H1 (cell line): ENCODE measurements at regions not wholly inside any gene's neighbourhood (a gene's known extent, or its start where the extent isn't known, plus 50 kb on each side); places are given as distances from the start of the nearest gene placed in this dataset.

ENCODE experiments used
- CTCF ChIA-PET: fragments of 300-600 bp; sonication (Branson Sonifier 250); formaldehyde crosslinking; loops from one replicate; lab custom pipeline; 2021; ENCODE audit not compliant: partially characterized antibody; lab: Charles Lee
- POLR2A ChIA-PET: fragments of 300-600 bp; sonication (Branson Sonifier 250); formaldehyde crosslinking; loops from one replicate; lab custom pipeline; 2021; ENCODE audit warnings: inconsistent platforms; ENCODE audit not compliant: partially characterized antibody; lab: Charles Lee
- DNase-seq, 2 experiments: peaks; one replicate each; pipeline versions ENCODE4 v3.0.0 to v3.0.0-alpha.2; 2010 to 2022; ENCODE audit warnings: low spot score in 2 of 2, low read depth in 1 of 2, mixed read lengths in 1 of 2
- FAIRE-seq: peaks from 2 replicates; lab custom pipeline; 2011; peaks lifted over from hg19 to GRCh38; lab: Jason Lieb, UNC
- H2AFZ ChIP-seq: 2 replicates; pipeline ENCODE4 v1.8.1; 2012; ENCODE audit warnings: low read length, inconsistent platforms
- H2AK5ac ChIP-seq: 2 replicates; pipeline ENCODE4 v1.6.1; 2013; ENCODE audit warnings: low read depth, low read length
- H2BK120ac ChIP-seq: replicated peaks from 2 replicates; pipeline ENCODE3; 2013; ENCODE audit warnings: low read depth, low read length, inconsistent platforms
- H2BK12ac ChIP-seq: 2 replicates; pipeline ENCODE4 v1.6.1; 2013; ENCODE audit warnings: low read depth, low read length
- H2BK15ac ChIP-seq: 2 replicates; pipeline ENCODE4 v1.6.1; 2013; ENCODE audit warnings: low read length
- H2BK20ac ChIP-seq: 2 replicates; pipeline ENCODE4 v1.6.1; 2013; ENCODE audit warnings: low read length
- H2BK5ac ChIP-seq: 2 replicates; pipeline ENCODE4 v1.6.1; 2013; ENCODE audit warnings: low read depth, low read length
- H3K14ac ChIP-seq: 2 replicates; pipeline ENCODE4 v1.6.1; 2013; ENCODE audit warnings: inconsistent platforms; ENCODE audit not compliant: insufficient read length
- H3K18ac ChIP-seq: 2 replicates; pipeline ENCODE4 v1.6.1; 2013; ENCODE audit warnings: low read length; ENCODE audit errors: extremely low read depth
- H3K23ac ChIP-seq: 2 replicates; pipeline ENCODE4 v1.6.1; 2013; ENCODE audit warnings: inconsistent platforms; ENCODE audit not compliant: insufficient read length
- H3K23me2 ChIP-seq: 2 replicates; pipeline ENCODE4 v1.6.1; 2013; ENCODE audit warnings: low read depth, low read length
- H3K27ac ChIP-seq: 2 replicates; pipeline ENCODE4 v1.6.1; 2011; ENCODE audit warnings: low read depth, low read length, inconsistent platforms
- H3K27me3 ChIP-seq, 4 experiments: replicated peaks in 1 of 4; 1 replicate in 1 of 4; 2 replicates in 3 of 4; pipeline versions ENCODE4 v1.6.1 to v1.8.1; 2011 to 2013; ENCODE audit warnings: low read length in 3 of 4, mild to moderate bottlenecking in 3 of 4, inconsistent platforms in 2 of 4, mixed read lengths in 2 of 4, moderate library complexity in 1 of 4; ENCODE audit not compliant: control insufficient read depth in 3 of 4, insufficient read depth in 3 of 4; ENCODE audit errors: extremely low read depth in 1 of 4
- H3K36me3 ChIP-seq, 4 experiments: 2 replicates each; pipeline versions ENCODE4 v1.6.1 to v1.8.1; 2011 to 2013; ENCODE audit warnings: mild to moderate bottlenecking in 4 of 4, low read length in 3 of 4, moderate library complexity in 2 of 4, control low read depth in 1 of 4, inconsistent platforms in 1 of 4; ENCODE audit not compliant: insufficient read depth in 4 of 4, control insufficient read depth in 2 of 4
- H3K4ac ChIP-seq: replicated peaks from 2 replicates; pipeline ENCODE3; 2013; ENCODE audit warnings: low read length, low read depth, mixed read lengths, inconsistent platforms; ENCODE audit not compliant: insufficient read length
- H3K4me1 ChIP-seq, 4 experiments: replicated peaks in 1 of 4; 1 replicate in 1 of 4; 2 replicates in 3 of 4; pipeline versions ENCODE4 v1.6.1 to v1.8.1; 2011 to 2013; ENCODE audit warnings: low read length in 3 of 4, inconsistent platforms in 2 of 4, mixed read lengths in 1 of 4; ENCODE audit not compliant: insufficient read depth in 4 of 4, control insufficient read depth in 3 of 4
- H3K4me2 ChIP-seq, 2 experiments: 2 replicates each; pipeline versions ENCODE4 v1.6.1 to v1.8.1; 2011 to 2013; ENCODE audit warnings: low read depth in 2 of 2, low read length in 2 of 2, control low read depth in 1 of 2, inconsistent platforms in 1 of 2, mild to moderate bottlenecking in 1 of 2; ENCODE audit not compliant: insufficient read depth in 1 of 2
- H3K4me3 ChIP-seq, 4 experiments: fragments of 200-600, 300-600 bp in 1 of 4; sonication (generic), shearing (Covaris generic), sonication (Bioruptor Twin) in 1 of 4; 2 replicates each; pipeline versions ENCODE4 v1.5.1 to v1.8.1; 2011 to 2016; ENCODE audit warnings: low read length in 4 of 4, low read depth in 3 of 4, control low read depth in 2 of 4, inconsistent platforms in 2 of 4, mild to moderate bottlenecking in 2 of 4, mixed read lengths in 1 of 4, moderate library complexity in 1 of 4; ENCODE audit not compliant: insufficient read depth in 2 of 4; ENCODE audit errors: extremely low read depth in 1 of 4
- H3K56ac ChIP-seq: replicated peaks from 2 replicates; pipeline ENCODE3; 2013; ENCODE audit warnings: low read depth, mild to moderate bottlenecking, mixed read lengths, low read length, inconsistent platforms; ENCODE audit not compliant: insufficient read length
- H3K79me1 ChIP-seq: 2 replicates; pipeline ENCODE4 v1.6.1; 2013; ENCODE audit warnings: low read depth, low read length, control low read depth
- H3K79me2 ChIP-seq, 2 experiments: 2 replicates each; pipeline versions ENCODE4 v1.6.1 to v1.8.1; 2012 to 2013; ENCODE audit warnings: low read length in 2 of 2, mild to moderate bottlenecking in 2 of 2, inconsistent platforms in 1 of 2; ENCODE audit not compliant: insufficient read depth in 2 of 2, control insufficient read depth in 1 of 2
- H3K9ac ChIP-seq, 4 experiments: replicated peaks in 1 of 4; 1 replicate in 1 of 4; 2 replicates in 3 of 4; pipeline versions ENCODE4 v1.6.1 to v1.8.1; 2011 to 2013; ENCODE audit warnings: low read depth in 3 of 4, low read length in 3 of 4, control low read depth in 2 of 4, mild to moderate bottlenecking in 2 of 4, moderate library complexity in 2 of 4, inconsistent platforms in 1 of 4; ENCODE audit errors: extremely low read depth in 1 of 4
- H3K9me3 ChIP-seq, 2 experiments: 2 replicates each; pipeline versions ENCODE4 v1.6.1 to v1.8.1; 2012 to 2013; ENCODE audit warnings: mild to moderate bottlenecking in 2 of 2, moderate library complexity in 2 of 2, control low read depth in 1 of 2, inconsistent platforms in 1 of 2, low read depth in 1 of 2, low read length in 1 of 2, mixed read lengths in 1 of 2; ENCODE audit not compliant: insufficient read depth in 2 of 2
- H4K20me1 ChIP-seq, 2 experiments: replicated peaks in 1 of 2; 2 replicates each; pipeline versions ENCODE3 to v1.8.1; 2011 to 2013; ENCODE audit warnings: inconsistent platforms in 2 of 2, low read length in 2 of 2, mild to moderate bottlenecking in 1 of 2; ENCODE audit not compliant: insufficient read depth in 2 of 2, control insufficient read depth in 1 of 2
- H4K5ac ChIP-seq: 2 replicates; pipeline ENCODE4 v1.6.1; 2013; ENCODE audit warnings: low read length, low read depth, mixed read lengths, inconsistent platforms; ENCODE audit not compliant: insufficient read length
- H4K8ac ChIP-seq: 2 replicates; pipeline ENCODE4 v1.8.0; 2013; ENCODE audit warnings: mild to moderate bottlenecking, moderate library complexity, low read length, inconsistent platforms; ENCODE audit not compliant: insufficient read depth; ENCODE audit errors: extremely low read depth
- H4K91ac ChIP-seq: replicated peaks from 2 replicates; pipeline ENCODE3; 2013; ENCODE audit warnings: low read length, mixed read lengths, inconsistent platforms; ENCODE audit not compliant: insufficient read length
- BCL11A ChIP-seq, 2 experiments: IDR thresholded peaks; one replicate each; pipeline ENCODE4 v1.6.1; 2011; ENCODE audit warnings: low read depth in 2 of 2, low read length in 2 of 2, mild to moderate bottlenecking in 2 of 2
- BRCA1 ChIP-seq: IDR thresholded peaks from 2 replicates; pipeline ENCODE4 v1.6.1; 2012; ENCODE audit warnings: low read depth, low read length, improper control_type of control experiment
- CBX5 ChIP-seq: fragments of 300-800, 300-1000 bp; sonication (generic); IDR thresholded peaks from 2 replicates; pipeline ENCODE4 v1.7.1; 2016; ENCODE audit warnings: antibody characterized with exemption, low read length, low read depth
- CHD1 ChIP-seq: IDR thresholded peaks from 2 replicates; pipeline ENCODE4 v1.6.1; 2012; ENCODE audit warnings: low read depth, low read length, improper control_type of control experiment
- CREB1 ChIP-seq: IDR thresholded peaks from 2 replicates; pipeline ENCODE4 v1.6.1; 2012; ENCODE audit warnings: inconsistent platforms
- GABPA ChIP-seq: IDR thresholded peaks from 2 replicates; pipeline ENCODE4 v1.6.1; 2011; ENCODE audit warnings: mild to moderate bottlenecking, low read length, moderate library complexity, borderline replicate concordance; ENCODE audit not compliant: insufficient read depth
- TCF12 ChIP-seq: IDR thresholded peaks from 2 replicates; pipeline ENCODE4 v1.6.1; 2011; ENCODE audit warnings: low read depth, mild to moderate bottlenecking, low read length
- TF ChIP-seq, protein P1 (sequence below), 3 experiments: IDR thresholded peaks; 1 replicate in 2 of 3; 2 replicates in 1 of 3; pipeline versions ENCODE4 v1.5.1 to v1.6.1; 2011; ENCODE audit warnings: low read length in 3 of 3, mild to moderate bottlenecking in 3 of 3, inconsistent platforms in 2 of 3, low read depth in 1 of 3, moderate library complexity in 1 of 3; ENCODE audit not compliant: insufficient read depth in 1 of 3; ENCODE audit errors: control extremely low read depth in 1 of 3

- Histone ChIP-seq H3K27me3 (no peaks in the 10 kb centered on the region), H3K36me3 (no peaks in the 10 kb centered on the region), H3K4me3 (no peak overlapping the region), H3K4ac (no peak overlapping the region), H2BK5ac (no peak overlapping the region), H4K91ac (no peak overlapping the region), H3K4me1 (peaks cover 0 to 6% (median 2%) of the 10 kb centered on the region in 4 experiments; a peak in 2 of 7 replicates), H4K5ac (no peak overlapping the region), H2BK15ac (no peak overlapping the region), H3K23ac (no peak overlapping the region), H3K56ac (no peak overlapping the region), H2AK5ac (no peak overlapping the region), H3K4me2 (no peak overlapping the region), H2BK20ac (no peak overlapping the region), H4K20me1 (no peaks in the 10 kb centered on the region), H4K8ac (no peak overlapping the region), H2BK12ac (no peak overlapping the region), H3K27ac (no peak overlapping the region), H3K9me3 (no peaks in the 10 kb centered on the region; a peak in 1 of 4 replicates), H2AFZ (peak overlapping the region; percentile 70), H3K9ac (no peak overlapping the region), H3K79me1 (no peaks in the 10 kb centered on the region), H3K14ac (no peak overlapping the region), H2BK120ac (no peak overlapping the region), H3K23me2 (peaks cover 2% of the 10 kb centered on the region; the same call in 1 of the 2 replicates), H3K79me2 (no peaks in the 10 kb centered on the region), H3K18ac (no peak overlapping the region)
- DNase-seq (peak in 1 of 2 experiments; percentile 50), FAIRE-seq (no peak)
- no peak for TF ChIP-seq CREB1
- TF ChIP-seq, protein P1, sequence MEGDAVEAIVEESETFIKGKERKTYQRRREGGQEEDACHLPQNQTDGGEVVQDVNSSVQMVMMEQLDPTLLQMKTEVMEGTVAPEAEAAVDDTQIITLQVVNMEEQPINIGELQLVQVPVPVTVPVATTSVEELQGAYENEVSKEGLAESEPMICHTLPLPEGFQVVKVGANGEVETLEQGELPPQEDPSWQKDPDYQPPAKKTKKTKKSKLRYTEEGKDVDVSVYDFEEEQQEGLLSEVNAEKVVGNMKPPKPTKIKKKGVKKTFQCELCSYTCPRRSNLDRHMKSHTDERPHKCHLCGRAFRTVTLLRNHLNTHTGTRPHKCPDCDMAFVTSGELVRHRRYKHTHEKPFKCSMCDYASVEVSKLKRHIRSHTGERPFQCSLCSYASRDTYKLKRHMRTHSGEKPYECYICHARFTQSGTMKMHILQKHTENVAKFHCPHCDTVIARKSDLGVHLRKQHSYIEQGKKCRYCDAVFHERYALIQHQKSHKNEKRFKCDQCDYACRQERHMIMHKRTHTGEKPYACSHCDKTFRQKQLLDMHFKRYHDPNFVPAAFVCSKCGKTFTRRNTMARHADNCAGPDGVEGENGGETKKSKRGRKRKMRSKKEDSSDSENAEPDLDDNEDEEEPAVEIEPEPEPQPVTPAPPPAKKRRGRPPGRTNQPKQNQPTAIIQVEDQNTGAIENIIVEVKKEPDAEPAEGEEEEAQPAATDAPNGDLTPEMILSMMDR (IDR thresholded peaks at IDR 0.05; ENCODE audit: control extremely low read depth in 1 of 3, insufficient read depth in 1 of 3, low read depth in 1 of 3, low read length in 3 of 3): no peak
- TF ChIP-seq CBX5: no peak
- TF ChIP-seq GABPA: no peak
- TF ChIP-seq BCL11A (IDR thresholded peaks at IDR 0.05; ENCODE audit: low read depth in 2 of 2, low read length in 2 of 2): no peak
- TF ChIP-seq TCF12: no peak
- no peak for TF ChIP-seq CHD1
- TF ChIP-seq BRCA1: no peak
- CTCF ChIA-PET: interaction anchor here (0.7 to 2.1 kb wide), 7 partner anchors 10 to 320 kb away, joined by 3 to 5 read pairs (median 4); no protein-coding TSS in a partner anchor
- POLR2A ChIA-PET: no interaction called here
Observed at GRCh38 chr5:71922584-71923106, 184.6 kb upstream of the MAP1B start.
